ENCODE measurements at regions not wholly inside any gene's neighbourhood (a gene's known extent, or its start where the extent isn't known, plus 50 kb on each side); places are given as distances from the start of the nearest gene placed in this dataset.
"Not testable (repeated sequence)": the region's sequence is repeated elsewhere in the genome, so short reads cannot be mapped to it uniquely, and the experiment has no call there.

DNA sequence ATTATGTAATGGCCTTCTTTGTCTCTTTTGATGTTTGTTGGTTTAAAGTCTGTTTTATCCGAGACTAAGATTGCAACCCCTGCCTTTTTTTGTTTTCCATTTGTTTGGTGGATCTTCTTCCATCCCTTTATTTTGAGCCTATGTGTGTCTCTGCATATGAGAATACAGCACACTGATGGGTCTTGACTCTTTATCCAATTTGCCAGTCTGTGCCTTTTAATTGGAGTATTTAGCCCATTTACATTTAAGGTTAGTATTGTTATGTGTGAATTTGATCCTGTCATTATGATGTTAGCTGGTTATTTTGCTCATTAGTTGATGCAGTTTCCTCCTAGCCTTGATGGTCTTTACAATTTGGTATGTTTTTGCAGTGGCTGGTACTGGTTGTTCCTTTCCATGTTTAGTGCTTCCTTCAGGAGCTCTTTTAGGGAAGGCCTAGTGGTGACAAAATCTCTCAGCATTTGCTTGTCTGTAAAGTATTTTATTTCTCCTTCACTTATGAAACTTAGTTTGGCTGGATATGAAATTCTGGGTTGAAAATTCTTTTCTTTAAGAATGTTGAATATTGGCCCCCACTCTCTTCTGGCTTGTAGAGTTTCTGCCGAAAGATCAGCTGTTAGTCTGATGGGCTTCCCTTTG is 95.3 kb upstream of the ATF7IP2 start:
- DNase-seq (ENCODE audit: low read depth in 6 of 9, low spot score in 9 of 9); H3K27me3 ChIP-seq (ENCODE audit: control insufficient read depth in 2 of 2, insufficient read depth in 1 of 2, low read length in 1 of 2); H3K4me3 ChIP-seq (ENCODE audit: low read length in 2 of 2); H3K36me3 ChIP-seq (ENCODE audit: control insufficient read depth in 2 of 2, insufficient read depth in 2 of 2, low read length in 1 of 2); H3K27ac ChIP-seq (ENCODE audit: low read depth in 1 of 2, low read length in 1 of 2); H3K9me3 ChIP-seq (ENCODE audit: control insufficient read depth in 2 of 2, insufficient read depth in 1 of 2, low read length in 1 of 2); H3K4me1 ChIP-seq (ENCODE audit: control insufficient read depth in 2 of 2, insufficient read depth in 2 of 2, low read length in 2 of 2): not testable (repeated sequence)
- 100% methylated on average over 2 of the region's 2 CpGs for WGBS

GRCh38 chr16:10292197-10292596 is 93.7 kb upstream of the ATF7IP2 start:
- H3K9me3 ChIP-seq (ENCODE audit: control insufficient read depth in 2 of 2, insufficient read depth in 1 of 2, low read length in 1 of 2); H3K36me3 ChIP-seq (ENCODE audit: control insufficient read depth in 2 of 2, insufficient read depth in 2 of 2, low read length in 1 of 2); H3K27me3 ChIP-seq (ENCODE audit: control insufficient read depth in 2 of 2, insufficient read depth in 1 of 2, low read length in 1 of 2); DNase-seq (ENCODE audit: low read depth in 6 of 9, low spot score in 9 of 9); H3K27ac ChIP-seq (ENCODE audit: low read depth in 1 of 2, low read length in 1 of 2); H3K4me1 ChIP-seq (ENCODE audit: control insufficient read depth in 2 of 2, insufficient read depth in 2 of 2, low read length in 2 of 2); H3K4me3 ChIP-seq (ENCODE audit: low read length in 2 of 2): not testable (repeated sequence)
- 87% methylated on average over 9 of the region's 9 CpGs for WGBS

DNA sequence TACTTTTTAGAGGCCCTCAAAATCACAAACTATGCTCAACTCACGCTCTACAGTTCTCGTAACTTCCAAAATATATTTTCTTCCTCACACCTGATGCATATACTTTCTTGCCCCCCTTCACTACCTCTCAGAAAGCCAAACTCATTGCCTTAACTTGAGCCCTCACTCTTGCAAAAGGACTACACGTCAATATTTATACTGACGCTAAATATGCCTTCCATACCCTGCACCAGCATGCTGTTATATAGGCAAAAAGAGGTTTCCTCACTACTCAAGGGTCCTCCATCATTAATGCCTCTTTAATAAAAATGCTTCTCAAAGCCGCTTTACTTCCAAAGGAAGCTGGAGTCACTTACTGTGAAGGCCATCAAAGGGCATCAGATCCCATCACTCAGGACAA is 92.9 kb upstream of the ATF7IP2 start:
- H3K9me3 ChIP-seq (ENCODE audit: control insufficient read depth in 2 of 2, insufficient read depth in 1 of 2, low read length in 1 of 2); DNase-seq (ENCODE audit: low read depth in 6 of 9, low spot score in 9 of 9); H3K4me3 ChIP-seq (ENCODE audit: low read length in 2 of 2); H3K27me3 ChIP-seq (ENCODE audit: control insufficient read depth in 2 of 2, insufficient read depth in 1 of 2, low read length in 1 of 2); H3K36me3 ChIP-seq (ENCODE audit: control insufficient read depth in 2 of 2, insufficient read depth in 2 of 2, low read length in 1 of 2); H3K27ac ChIP-seq (ENCODE audit: low read depth in 1 of 2, low read length in 1 of 2); H3K4me1 ChIP-seq (ENCODE audit: control insufficient read depth in 2 of 2, insufficient read depth in 2 of 2, low read length in 2 of 2): not testable (repeated sequence)
- 77% methylated on average over 5 of the region's 5 CpGs for WGBS

DNA sequence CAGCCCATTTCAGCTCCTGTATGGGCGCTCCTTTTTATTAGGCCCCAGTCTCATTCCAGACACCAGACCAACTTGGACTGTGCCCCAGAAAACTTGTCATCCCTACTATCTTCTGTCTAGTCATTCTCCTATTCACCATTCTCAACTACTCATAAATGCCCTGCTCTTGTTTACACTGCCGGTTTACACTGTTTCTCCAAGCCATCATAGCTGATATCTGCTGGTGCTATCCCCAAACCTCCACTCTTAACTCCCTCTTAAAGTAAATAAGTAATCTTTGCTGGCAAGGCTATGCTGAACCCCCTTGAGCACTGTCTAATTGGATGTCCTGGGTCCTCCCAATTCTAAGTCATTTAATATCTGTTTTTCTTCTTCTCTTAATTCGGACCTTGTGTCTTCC is 91.7 kb upstream of the ATF7IP2 start:
- H3K4me1 ChIP-seq (ENCODE audit: control insufficient read depth in 2 of 2, insufficient read depth in 2 of 2, low read length in 2 of 2); H3K9me3 ChIP-seq (ENCODE audit: control insufficient read depth in 2 of 2, insufficient read depth in 1 of 2, low read length in 1 of 2); H3K4me3 ChIP-seq (ENCODE audit: low read length in 2 of 2); H3K27ac ChIP-seq (ENCODE audit: low read depth in 1 of 2, low read length in 1 of 2); H3K36me3 ChIP-seq (ENCODE audit: control insufficient read depth in 2 of 2, insufficient read depth in 2 of 2, low read length in 1 of 2); H3K27me3 ChIP-seq (ENCODE audit: control insufficient read depth in 2 of 2, insufficient read depth in 1 of 2, low read length in 1 of 2); DNase-seq (ENCODE audit: low read depth in 6 of 9, low spot score in 9 of 9): not testable (repeated sequence)
- 96% methylated on average over 3 of the region's 3 CpGs for WGBS

- no peaks in the 10 kb centered on the region for H3K4me1 ChIP-seq (ENCODE audit: control insufficient read depth in 2 of 2, insufficient read depth in 2 of 2, low read length in 2 of 2)
- no peaks in the 10 kb centered on the region for H3K9me3 ChIP-seq (ENCODE audit: control insufficient read depth in 2 of 2, insufficient read depth in 1 of 2, low read length in 1 of 2)
- DNase-seq (ENCODE audit: low read depth in 6 of 9, low spot score in 9 of 9), result no peak
- no peaks in the 10 kb centered on the region for H3K27me3 ChIP-seq (ENCODE audit: control insufficient read depth in 2 of 2, insufficient read depth in 1 of 2, low read length in 1 of 2)
- H3K27ac ChIP-seq (ENCODE audit: low read depth in 1 of 2, low read length in 1 of 2), result no peak overlapping the region
- 94% methylated on average over 7 of the region's 7 CpGs for WGBS
- H3K4me3 ChIP-seq (ENCODE audit: low read length in 2 of 2), result no peak overlapping the region
- no peaks in the 10 kb centered on the region for H3K36me3 ChIP-seq (ENCODE audit: control insufficient read depth in 2 of 2, insufficient read depth in 2 of 2, low read length in 1 of 2)
Measured at GRCh38 chr16:10296956-10297340, 88.9 kb upstream of the ATF7IP2 start.

DNA sequence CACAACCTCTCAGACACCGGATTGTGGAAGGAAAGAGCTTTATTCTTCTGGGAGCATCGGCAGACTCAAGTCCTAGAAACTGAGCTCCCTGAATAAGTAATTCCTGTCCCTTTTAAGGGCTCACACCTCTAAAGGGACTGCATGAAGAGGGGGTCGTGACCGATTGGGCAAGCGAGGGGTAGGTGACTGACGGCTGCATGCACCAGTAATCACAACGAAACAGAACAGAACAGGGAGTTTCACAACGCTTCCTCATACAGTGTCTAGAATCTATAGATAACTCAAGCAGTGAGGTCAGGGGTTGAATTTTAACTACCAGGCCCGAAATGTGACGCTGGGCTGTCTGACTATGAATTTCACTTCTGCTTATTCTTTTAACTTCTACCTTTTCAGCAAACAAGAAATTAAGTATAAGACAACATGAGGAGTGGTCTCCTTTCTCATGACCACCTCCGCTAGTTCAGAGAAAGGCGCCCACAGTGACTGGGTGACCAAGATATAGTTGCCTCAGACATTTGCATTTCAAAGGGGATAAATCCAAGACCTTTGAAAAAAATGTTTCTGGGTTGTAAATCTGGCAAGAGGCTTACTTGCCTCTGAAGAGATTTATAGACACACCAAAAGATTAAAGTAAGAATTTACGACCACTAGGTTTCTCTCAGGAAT is 88.4 kb upstream of the ATF7IP2 start:
- H3K27ac ChIP-seq (ENCODE audit: low read depth in 1 of 2, low read length in 1 of 2), result peak overlapping the region in 1 of 2 donors; percentile 17

GRCh38 chr16:10300905-10301304 is 85.0 kb upstream of the ATF7IP2 start:
- H3K36me3 ChIP-seq (ENCODE audit: control insufficient read depth in 2 of 2, insufficient read depth in 2 of 2, low read length in 1 of 2), result no peaks in the 10 kb centered on the region
- DNase-seq (ENCODE audit: low read depth in 6 of 9, low spot score in 9 of 9), result no peak
- no peaks in the 10 kb centered on the region for H3K27me3 ChIP-seq (ENCODE audit: control insufficient read depth in 2 of 2, insufficient read depth in 1 of 2, low read length in 1 of 2)
- H3K4me1 ChIP-seq (ENCODE audit: control insufficient read depth in 2 of 2, insufficient read depth in 2 of 2, low read length in 2 of 2), result no peaks in the 10 kb centered on the region
- H3K27ac ChIP-seq (ENCODE audit: low read depth in 1 of 2, low read length in 1 of 2), result no peak overlapping the region
- 96% methylated on average over 3 of the region's 3 CpGs for WGBS
- no peak overlapping the region for H3K4me3 ChIP-seq (ENCODE audit: low read length in 2 of 2)
- H3K9me3 ChIP-seq (ENCODE audit: control insufficient read depth in 2 of 2, insufficient read depth in 1 of 2, low read length in 1 of 2), result no peaks in the 10 kb centered on the region

More for the DNA sequence above, 88.4 kb upstream of the ATF7IP2 start:
- Histone ChIP-seq H3K4me3 (ENCODE audit: low read length in 2 of 2) (no peak overlapping the region), H3K9me3 (ENCODE audit: control insufficient read depth in 2 of 2, insufficient read depth in 1 of 2, low read length in 1 of 2) (no peaks in the 10 kb centered on the region), H3K4me1 (ENCODE audit: control insufficient read depth in 2 of 2, insufficient read depth in 2 of 2, low read length in 2 of 2) (no peaks in the 10 kb centered on the region), H3K36me3 (ENCODE audit: control insufficient read depth in 2 of 2, insufficient read depth in 2 of 2, low read length in 1 of 2) (no peaks in the 10 kb centered on the region), H3K27me3 (ENCODE audit: control insufficient read depth in 2 of 2, insufficient read depth in 1 of 2, low read length in 1 of 2) (no peaks in the 10 kb centered on the region)
- DNase-seq (ENCODE audit: low read depth in 6 of 9, low spot score in 9 of 9), result no peak
- WGBS, result 83% methylated on average over 13 of the region's 13 CpGs

DNA sequence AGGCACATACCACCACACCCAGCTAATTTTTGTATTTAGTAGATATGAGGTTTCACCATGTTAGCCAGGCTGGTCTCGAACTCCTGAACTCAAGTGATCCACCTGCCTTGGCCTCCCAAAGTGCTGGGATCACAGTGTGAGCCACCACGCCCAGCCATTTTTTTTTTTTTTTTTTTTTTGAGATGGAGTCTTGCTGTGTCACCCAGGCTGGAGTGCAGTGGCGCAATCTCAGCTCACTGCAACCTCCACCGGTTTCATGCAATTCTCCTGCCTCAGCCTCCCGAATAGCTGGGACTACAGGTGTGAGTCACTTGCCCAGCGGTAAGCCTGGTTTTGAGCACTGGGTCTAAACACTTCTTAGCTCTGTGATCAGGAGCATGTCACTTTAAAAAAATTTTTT is 84.3 kb upstream of the ATF7IP2 start:
- 95% methylated on average over 6 of the region's 6 CpGs for WGBS

DNA sequence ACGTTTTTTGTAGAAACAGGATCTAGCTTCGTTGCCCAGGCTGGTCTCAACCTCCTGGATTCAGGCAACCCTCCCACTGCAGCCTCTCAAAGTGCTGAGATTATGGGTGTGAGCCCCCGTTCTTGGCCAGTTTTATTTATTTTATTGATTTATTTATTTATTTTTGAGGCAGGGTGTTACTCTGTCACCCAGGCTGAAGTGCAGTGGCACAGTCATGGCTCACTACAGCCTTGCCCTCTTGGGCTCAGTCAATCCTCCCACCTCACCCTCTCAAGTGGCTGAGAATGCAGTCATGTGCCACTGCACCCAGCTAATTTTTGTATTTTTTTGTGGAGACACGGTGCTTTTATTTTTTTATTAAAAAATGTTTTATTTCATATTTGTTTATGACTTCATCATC is 79.9 kb upstream of the ATF7IP2 start:
- no peak for DNase-seq (ENCODE audit: low read depth in 6 of 9, low spot score in 9 of 9)
- H3K9me3 ChIP-seq (ENCODE audit: control insufficient read depth in 2 of 2, insufficient read depth in 1 of 2, low read length in 1 of 2), result no peaks in the 10 kb centered on the region
- no peaks in the 10 kb centered on the region for H3K27me3 ChIP-seq (ENCODE audit: control insufficient read depth in 2 of 2, insufficient read depth in 1 of 2, low read length in 1 of 2)
- no peak overlapping the region for H3K4me3 ChIP-seq (ENCODE audit: low read length in 2 of 2)
- no peaks in the 10 kb centered on the region for H3K36me3 ChIP-seq (ENCODE audit: control insufficient read depth in 2 of 2, insufficient read depth in 2 of 2, low read length in 1 of 2)
- H3K4me1 ChIP-seq (ENCODE audit: control insufficient read depth in 2 of 2, insufficient read depth in 2 of 2, low read length in 2 of 2), result no peaks in the 10 kb centered on the region
- no peak overlapping the region for H3K27ac ChIP-seq (ENCODE audit: low read depth in 1 of 2, low read length in 1 of 2)
- 96% methylated on average over 4 of the region's 4 CpGs for WGBS

More for the DNA sequence above, 84.3 kb upstream of the ATF7IP2 start:
- H3K4me3 ChIP-seq (ENCODE audit: low read length in 2 of 2); H3K36me3 ChIP-seq (ENCODE audit: control insufficient read depth in 2 of 2, insufficient read depth in 2 of 2, low read length in 1 of 2); H3K9me3 ChIP-seq (ENCODE audit: control insufficient read depth in 2 of 2, insufficient read depth in 1 of 2, low read length in 1 of 2); H3K27me3 ChIP-seq (ENCODE audit: control insufficient read depth in 2 of 2, insufficient read depth in 1 of 2, low read length in 1 of 2); H3K27ac ChIP-seq (ENCODE audit: low read depth in 1 of 2, low read length in 1 of 2); DNase-seq (ENCODE audit: low read depth in 6 of 9, low spot score in 9 of 9); H3K4me1 ChIP-seq (ENCODE audit: control insufficient read depth in 2 of 2, insufficient read depth in 2 of 2, low read length in 2 of 2): not testable (repeated sequence)
